HG02885 (cell line): ENCODE measurements at regions not wholly inside any gene's neighbourhood (a gene's known extent, or its start where the extent isn't known, plus 50 kb on each side); places are given as distances from the start of the nearest gene placed in this dataset.
"Not testable (repeated sequence)": the region's sequence is repeated elsewhere in the genome, so short reads cannot be mapped to it uniquely, and the experiment has no call there.

Experiments
- ATAC-seq: cut with Tn5 transposase; IDR thresholded peaks from one replicate; pipeline ENCODE4 v1.9.1; 2021; ENCODE audit warnings: mild to moderate bottlenecking; ENCODE audit not compliant: unreplicated experiment, poor library complexity

DNA sequence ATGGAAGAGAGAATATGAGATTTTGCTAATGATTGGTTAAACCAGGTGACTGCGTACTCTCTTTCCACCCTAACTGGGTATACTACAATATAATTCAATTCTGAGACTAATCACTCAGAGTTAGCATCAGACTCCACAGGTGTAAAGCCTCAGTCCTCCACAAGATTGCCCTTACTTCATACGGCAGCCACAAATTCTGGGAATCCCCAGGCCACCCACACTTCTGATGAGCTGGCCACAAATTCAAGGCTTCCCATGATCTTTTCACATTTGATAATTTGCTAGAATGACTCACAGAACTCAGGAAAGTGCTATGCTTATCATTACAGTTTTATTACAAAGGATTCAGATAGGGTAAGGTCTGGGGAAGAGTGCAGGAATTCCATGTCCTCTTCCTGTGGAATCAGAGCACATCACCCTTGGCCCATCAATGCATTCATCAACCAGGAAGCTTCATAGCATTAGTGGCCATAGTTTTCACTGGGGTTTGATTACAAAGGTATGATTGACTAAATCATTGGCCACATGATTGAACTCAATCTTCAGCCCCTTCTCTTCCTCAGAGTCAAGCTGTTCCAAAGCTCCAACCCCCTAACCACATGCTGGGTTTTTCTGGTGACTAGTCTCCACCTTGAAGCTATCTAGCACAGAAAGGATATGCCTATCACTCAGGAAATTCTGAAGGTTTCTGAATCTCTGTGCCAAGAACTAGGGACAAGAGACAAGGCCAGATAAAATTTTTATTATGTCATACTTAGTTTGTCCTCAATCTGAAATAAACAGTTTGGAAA is 131.7 kb downstream of the HHIPL2 start:
- no peak for ATAC-seq

DNA sequence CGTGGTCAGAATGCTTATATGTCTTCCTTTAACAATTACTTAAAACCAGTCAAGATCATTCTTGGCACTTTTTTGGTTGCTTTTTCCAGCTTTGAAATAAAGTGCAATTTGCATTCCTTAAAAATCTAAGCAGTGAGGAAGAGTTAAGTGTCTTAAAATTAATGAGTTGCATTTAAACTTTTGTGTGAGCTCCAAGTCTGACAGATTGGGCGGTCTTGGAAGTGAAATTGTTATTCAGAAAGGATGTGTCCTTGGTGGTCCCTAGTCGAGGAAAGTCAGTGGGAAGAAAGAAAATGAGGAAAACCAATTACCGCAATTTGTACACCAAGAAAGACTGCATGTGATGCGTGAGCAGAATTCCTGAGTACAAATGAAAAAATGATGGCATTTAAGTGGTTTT is 132.5 kb downstream of the HHIPL2 start:
- no peak for ATAC-seq

DNA sequence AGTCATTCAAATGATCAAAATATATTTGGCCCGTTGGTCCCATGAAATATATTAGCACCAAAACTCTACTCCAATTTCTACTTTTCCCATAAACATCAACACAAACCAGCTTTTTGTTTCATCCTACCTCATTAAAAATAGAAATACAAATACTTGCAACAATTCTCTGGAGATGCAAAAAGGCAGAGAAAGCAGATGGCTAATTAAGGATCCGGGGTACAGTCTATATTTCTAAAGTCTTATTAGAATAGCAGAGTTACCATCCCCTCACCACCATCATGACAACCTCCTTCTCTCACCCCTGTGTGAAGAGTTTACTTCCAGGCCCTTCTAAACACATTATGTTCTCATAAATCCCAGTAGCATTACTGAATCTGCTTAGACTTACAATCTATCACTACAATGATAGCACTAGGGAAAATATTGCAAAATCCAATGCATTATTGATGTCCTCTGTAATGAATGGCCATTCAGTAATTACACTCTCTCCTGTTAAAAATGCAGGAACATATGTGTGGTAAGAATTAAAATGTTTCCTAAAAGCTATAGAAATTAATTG is 133.8 kb downstream of the HHIPL2 start:
- ATAC-seq = no peak

DNA sequence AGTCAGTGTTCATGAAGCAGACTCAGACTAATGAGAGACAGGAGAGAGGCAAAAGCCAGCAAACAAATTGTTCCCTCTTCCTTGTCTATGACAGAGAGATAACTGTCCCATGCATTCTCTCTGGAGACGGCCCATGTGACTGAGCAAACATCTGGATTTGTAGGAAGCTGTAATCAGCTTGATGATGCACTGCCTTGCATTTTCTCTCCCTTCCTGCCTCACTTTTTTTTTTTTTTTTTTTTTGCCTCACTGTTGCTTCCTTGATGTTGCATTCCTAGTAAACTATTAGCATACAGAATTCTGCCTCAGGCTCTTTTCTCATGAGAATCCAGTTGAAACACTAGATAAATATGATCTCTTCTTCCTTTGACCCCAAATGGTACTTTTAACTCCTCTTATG is 134.5 kb downstream of the HHIPL2 start:
- no peak for ATAC-seq

DNA sequence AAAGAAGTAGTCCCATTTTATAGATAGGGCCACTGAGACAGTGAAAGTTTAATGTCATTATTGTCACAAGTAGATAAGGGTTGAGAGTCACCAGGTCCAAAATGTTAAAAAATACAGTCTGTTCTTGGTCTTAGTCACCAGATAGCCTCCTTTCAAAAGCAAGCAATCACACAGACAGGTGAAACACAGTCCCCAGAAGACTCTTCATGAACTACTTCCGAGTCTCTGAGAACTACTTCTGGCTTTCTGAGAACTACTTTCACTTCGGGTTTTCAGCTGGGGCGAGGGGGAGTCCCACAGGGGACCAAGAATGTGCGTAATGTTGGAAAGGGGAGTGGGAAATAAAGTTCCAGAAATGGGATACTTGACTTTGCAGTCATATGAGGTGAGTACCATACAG is 143.2 kb downstream of the HHIPL2 start:
- peak; percentile 97 for ATAC-seq

DNA sequence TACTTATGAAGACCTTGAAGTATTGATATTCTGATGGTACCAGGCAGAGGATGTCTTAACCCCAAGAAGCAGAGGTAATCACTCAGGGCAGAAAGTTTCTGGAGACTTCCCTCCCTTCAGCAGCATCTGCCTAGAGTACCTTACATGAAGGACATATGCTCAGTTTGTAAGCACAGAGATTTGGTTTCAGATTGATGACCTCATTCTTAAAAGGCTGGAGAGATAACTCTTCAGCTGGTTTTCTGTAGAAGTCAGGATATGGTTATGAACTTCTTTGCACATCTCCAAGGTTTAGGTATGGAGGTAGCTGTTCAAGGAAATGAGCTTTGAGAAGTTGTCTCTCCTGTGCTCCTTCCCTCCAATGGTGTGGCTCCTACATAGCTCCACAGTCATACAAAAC is 148.7 kb downstream of the HHIPL2 start:
- ATAC-seq = no peak

DNA sequence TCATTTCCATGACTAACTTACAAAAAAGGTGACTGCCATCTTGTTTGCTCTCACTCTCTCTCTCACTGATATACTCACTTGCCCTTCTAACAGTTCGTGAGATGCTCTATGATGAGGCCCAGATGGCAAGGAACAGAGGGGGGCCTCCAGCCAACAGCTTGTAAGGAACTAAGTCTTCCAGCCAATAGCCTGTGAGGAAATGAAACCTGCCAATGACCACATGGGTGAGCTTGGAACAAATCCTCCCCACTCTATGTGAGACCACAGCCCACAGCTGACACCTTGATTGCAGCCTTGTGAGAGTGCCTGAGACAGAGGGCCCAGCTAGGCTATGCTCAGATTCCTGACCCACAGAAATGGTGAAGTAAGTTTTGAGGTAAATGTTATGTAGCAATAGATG is 153.7 kb downstream of the HHIPL2 start:
- no peak for ATAC-seq

DNA sequence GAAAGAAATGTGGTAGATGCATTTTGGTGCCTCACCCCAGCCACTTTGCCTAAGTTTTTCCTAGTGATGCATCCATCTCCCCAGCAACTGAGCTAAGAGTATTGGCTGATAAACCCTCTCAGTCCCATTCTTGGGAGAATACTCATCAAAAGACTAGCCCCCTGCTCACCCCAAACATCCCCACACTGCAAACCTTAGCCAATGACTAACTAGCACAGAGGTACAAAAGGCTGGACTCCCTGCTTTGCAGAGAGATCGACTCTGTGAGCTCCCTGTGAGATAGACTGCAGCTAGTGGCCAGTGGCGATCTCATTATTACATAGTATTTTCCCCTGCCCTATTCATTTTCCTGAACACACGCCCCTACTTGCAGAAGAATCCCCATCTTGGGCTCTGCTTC is 155.3 kb downstream of the HHIPL2 start:
- ATAC-seq = no peak

DNA sequence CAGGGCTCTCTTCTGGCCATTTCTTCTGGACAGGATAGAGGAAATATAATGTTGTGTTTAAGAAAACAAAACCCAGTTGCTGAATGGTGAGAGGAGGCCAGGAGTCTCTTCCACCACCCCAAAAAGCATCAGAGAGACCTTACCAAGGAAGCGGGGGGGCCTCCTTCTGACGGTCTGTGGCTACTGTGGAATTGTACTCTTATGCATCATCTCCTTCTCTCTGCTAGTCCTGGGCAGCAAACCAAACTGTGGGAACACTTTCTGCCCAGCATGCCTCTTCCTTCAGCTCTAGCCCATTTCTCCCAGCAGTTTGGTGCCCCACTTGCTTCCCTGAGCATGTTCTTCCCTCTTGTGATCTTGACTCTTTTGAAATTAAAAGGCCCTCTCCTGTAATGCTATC is 157.7 kb downstream of the HHIPL2 start:
- ATAC-seq = no peak

DNA sequence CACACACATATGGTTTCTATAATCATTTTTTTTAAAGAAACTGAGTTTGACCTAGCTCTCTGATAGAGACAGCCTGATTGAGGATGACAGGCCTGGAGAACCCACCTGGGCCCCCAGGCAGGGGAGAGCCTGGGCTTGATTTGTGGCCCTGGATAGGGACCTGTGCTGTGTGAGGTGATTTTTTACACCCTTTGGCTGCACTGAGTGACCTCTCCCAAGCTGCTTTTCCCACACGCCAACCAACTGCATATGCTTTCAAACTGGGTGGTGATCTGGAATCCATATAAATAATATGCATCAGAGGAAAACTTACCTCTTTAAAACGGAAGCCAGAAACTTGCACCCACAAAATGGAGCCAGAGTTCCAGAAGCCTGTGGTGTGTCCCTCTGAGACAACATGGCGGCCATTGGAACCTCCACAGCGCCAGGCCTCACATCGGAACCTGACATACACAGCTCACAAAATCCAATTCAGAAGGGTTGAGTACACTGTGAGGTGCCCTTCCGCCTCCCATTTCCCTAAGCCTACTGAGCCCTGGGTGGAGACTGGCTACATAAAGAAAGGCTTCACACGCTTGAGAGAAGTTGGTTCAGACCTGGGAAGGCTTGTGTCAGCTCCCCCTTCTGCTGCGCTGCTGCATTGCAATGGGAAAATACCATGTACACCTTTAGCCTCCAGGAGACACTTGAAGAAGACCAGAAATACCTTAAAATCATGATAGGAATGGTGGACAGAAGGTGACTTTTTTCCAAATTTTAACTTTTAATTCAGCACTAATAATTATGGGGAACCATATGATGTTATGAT is 160.7 kb downstream of the HHIPL2 start:
- no peak for ATAC-seq

DNA sequence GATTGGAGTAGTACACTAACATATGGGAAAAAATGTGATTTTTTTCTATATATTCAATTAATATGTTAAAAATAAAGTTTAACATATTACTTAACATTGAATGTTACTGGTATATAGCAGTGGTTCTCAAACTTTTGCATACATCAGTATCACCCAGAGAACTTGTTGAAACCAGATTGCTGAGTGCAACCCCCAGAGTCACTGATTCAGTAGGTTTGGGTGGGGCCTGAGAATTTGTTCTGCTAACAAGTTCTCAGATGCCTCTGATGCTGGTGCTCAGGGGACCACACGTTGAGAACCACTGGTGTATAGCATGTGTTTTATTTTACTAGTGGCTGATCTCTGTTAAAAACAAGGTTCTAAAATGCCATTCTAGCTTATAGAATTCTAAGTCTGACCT is 161.9 kb downstream of the HHIPL2 start:
- ATAC-seq = no peak

DNA sequence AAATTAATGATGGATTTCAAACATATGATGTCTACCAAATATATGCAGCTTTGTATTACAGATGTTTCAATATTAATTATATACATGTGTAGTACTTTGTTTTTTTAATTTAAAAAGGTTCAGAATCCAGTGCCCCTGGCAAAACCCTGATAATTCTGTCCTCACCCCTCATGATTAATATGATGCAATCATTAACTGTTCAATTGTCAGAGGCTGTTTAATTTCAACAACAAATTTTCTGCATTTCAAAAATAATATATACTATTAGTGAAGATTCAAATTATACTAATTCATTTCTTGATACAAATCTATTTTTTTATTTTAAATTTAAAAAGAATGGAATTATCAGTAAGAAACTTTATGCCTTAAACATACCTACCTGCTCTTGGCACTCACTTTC is 162.6 kb downstream of the HHIPL2 start:
- no peak for ATAC-seq

DNA sequence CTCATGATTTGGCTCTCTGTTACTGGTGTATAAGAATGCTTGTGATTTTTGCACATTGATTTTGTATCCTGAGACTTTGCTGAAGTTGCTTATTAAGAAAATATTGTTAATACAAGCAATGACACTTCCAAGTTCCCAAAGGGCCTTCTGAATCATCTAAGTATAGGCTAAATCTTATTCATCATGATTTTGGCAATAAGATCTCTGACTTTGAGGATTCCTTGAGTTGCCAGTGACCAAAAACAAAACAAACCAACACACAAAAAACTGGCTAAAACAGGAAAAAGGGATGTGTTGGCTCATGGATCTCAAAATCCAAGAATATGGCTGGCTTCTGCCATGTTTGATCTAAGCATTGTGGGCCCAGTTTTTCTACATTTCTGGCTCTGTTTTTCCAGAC is 163.4 kb downstream of the HHIPL2 start:
- no peak for ATAC-seq

DNA sequence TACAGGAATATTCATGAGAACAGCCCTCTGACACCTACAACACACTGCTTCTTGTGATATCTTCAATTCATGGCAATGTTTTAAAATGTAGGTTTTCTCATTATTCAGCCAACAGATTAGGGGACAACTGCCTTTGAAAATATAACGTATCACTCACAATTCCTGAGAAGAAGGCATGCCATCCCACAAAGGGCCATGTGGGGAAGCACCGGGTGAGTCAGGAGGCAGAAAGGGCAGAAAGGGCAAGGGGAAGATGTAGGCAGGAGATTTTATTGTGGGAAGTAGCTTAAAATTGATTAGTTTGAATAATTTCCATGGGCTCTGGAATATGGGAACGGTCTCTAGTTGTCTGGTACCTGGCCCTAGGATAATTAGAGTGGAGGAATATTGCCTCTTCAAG is 165.7 kb downstream of the HHIPL2 start:
- ATAC-seq = no peak

DNA sequence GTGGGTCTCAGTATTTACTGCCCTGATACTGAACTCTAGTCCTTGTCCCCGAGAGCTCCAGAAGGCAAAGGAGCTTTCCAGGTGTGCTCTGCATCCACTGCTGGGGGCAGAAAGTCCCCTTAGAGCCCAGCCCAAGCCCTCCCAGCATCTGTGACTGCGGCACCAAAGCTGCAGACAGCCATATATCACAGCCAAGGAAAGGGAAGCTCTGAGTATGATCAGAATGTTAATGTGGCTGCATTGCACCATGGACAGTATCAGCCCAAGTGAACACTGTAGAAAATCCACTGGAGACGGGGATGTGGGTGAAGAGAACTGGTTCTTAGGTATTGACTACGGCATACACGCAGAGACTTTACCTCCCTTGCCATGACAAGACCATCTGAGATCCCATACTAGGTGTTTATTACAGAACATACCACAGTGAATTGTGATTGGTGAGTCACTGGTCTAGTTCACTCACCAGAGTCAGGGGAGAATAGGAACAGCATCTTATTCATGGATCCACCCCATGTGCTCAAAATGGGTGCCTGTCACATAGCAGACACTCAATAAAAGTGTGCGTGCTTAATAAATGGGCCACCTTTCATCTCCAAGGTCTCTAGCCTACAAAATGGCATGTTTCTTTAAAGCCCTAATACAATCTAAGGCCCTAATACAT is 170.3 kb downstream of the HHIPL2 start:
- ATAC-seq = no peak

DNA sequence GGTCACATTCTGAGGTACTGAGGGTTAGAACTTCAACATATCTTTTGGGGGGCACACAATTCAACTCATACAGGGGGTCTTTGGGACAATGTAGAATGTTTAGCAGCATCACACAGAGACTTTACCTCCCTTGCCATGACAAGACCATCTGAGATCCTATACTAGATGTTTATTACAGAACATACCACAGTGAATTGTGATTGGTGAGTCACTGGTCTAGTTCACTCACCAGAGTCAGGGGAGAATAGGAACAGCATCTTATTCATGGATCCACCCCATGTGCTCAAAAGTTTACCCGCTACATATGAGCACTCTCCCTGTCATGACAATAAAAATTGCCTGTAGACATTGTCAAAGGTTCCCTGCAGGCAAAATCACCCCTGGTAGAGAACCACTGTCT is 171.1 kb downstream of the HHIPL2 start:
- ATAC-seq = not testable (repeated sequence)

DNA sequence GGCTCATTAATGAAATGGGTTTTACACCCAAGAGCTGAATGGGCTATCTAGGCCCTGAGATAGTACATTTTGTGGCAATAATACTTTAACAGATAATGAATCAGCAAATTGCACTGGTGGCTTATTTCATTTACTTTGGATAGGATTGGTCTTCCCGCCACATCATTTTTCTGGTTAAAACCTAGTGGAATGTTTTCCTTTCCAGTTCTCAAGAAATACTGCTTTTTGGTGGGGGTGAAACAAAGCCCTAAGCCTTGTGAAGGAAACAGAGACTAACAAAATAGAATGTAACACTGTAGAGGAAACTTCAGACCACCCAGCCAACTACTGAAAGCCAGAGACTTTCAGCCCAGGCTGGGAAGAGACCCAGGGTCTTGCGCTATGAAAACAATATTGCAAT is 172.2 kb downstream of the HHIPL2 start:
- ATAC-seq = no peak

DNA sequence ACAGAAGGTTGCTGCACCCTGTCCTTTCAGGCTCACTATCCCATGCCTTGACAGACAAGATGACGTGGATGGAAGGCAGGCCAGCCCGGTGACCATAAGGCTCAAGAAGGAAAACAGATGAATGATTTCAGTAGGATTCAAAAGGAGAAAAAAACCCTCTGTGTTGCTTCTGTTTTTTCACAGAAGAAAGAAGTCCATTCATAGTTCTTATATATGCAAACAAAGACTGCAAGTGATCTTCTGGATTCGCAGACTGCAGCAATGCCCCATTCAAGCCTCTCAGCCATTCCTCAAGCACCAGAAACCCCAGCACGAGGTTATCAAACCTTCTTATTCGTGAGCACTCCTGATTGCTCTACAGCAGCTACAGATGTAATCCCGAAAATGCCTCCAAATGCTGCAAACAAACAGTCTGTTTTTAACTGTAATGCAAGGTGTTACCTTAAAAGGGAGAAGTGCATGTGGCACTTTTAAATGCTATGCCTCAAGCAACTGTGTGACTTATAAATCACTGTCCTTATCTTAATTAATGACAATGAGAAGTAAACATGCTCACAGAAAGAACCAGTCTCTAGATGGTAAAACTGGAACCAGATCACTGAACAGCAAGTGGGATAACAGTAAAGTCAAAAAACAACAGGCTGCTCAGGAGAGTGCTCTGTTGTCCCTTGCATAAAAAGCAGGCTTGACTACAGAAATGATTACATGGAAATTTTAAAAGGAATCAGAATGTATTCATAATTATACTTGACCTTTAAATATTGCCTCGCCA is 173.9 kb downstream of the HHIPL2 start:
- no peak for ATAC-seq

DNA sequence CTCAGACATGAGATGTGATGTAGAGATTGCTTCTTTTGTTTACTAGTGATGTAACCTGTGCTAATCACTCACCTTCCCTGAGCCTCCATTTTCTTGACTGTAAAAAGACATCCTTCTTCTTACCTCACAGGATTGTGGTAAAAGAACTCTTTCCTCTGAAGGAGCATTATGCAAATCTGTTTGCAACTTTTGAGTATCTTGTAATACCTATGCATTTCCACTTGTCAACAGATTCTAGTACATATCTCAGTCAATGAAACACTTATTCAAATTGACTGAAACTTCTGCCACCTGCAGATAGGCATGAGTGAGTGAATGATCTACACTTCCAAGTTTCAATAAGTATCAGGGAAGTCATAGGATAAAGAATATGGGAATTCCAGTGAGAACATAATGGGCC is 174.7 kb downstream of the HHIPL2 start:
- peak; percentile 53 for ATAC-seq

DNA sequence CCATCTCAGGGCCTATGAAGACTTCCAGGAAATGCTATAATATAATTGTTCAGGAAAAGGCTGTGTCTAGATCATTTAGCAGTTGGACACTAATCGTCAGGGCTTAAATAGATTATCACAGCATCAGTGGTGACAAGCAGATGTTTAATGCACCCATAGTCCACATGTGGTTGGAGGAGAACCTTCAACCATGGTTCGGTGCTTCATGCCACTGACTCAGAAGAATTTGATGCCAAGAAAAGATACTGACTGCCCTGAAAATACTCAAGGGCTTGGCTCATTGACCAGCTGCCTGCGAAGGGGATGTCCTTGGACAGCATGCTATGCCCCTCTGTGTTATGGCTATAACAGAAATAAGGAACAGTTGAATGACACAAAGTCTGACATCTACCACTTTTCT is 175.7 kb downstream of the HHIPL2 start:
- ATAC-seq = no peak
